ENCODE measurements at regions not wholly inside any gene's neighbourhood (a gene's known extent, or its start where the extent isn't known, plus 50 kb on each side); places are given as distances from the start of the nearest gene placed in this dataset.
"Not testable (repeated sequence)": the region's sequence is repeated elsewhere in the genome, so short reads cannot be mapped to it uniquely, and the experiment has no call there.

GRCh38 chr10:34058845-34059614 is 724.6 kb upstream of the NRP1 start:
- no peak for DNase-seq

GRCh38 chr10:34055410-34055985 is 721.0 kb upstream of the NRP1 start:
- DNase-seq = not testable (repeated sequence)

DNA sequence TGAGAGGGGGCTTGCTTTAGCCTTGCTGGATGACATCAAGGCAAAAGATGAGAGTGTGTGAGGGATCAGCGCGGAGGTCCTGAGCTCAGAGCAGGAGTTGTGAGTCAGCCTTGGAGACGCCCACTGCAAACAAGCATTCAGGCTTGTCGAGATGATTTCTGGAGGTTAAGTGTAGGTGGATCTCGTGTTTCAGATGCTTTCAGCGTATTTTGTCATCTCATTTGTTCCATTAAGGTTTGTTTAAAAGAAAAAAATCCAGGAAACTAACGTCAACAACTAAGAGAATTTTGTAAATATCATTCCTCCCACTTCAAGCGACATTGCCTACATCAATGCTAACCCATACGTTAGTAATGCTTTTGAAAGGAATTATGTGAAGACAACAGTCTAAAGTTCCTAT is 715.4 kb upstream of the NRP1 start:
- no peak for DNase-seq

DNA sequence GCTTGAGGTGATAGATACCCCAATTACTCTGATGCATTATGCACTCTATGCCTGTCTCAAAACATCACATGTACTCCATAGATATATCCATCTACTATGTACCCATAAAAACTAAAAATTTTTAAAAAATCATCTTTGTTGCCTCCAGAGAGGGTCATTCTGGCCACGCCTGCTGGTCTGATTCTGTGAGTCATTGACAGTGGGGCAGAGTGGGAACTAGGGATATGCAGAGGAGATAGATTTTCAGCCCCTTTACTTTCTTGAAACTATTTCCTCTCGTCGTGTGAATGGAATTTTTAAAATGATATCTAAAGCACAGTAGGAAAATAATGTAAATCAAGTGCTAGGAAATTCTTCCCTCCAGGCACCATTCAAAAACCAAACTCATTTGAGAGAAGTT is 715.0 kb upstream of the NRP1 start:
- DNase-seq = no peak

- DNase-seq = no peak
Measured at GRCh38 chr10:34047389-34047788, 712.9 kb upstream of the NRP1 start.

DNA sequence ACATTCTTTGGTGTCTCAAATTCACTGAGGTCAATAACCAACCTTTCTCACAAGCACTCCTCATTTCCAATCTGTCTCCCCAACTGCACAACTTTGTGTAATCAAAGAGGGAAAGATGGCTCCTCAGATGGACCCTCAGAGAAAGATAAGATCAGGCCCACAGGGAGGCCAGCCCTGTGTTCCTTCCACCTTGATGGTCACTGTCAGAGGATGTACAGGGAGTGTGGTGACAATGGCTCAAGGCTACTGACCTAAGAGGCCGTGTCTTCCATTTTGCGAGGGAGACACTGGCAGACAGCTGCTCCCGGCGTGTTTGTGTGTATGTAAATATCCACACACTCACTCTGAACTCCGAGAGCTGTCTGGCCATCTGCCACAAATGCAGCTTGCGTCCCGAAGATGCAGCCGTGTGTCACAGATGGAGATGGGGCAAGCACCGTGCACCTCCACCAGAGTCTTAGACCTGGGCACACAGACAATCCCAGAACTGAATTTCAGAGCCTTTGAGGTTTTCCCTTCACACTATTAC is 712.1 kb upstream of the NRP1 start:
- DNase-seq = no peak

GRCh38 chr10:34045571-34046190 is 711.2 kb upstream of the NRP1 start:
- DNase-seq = no peak

DNA sequence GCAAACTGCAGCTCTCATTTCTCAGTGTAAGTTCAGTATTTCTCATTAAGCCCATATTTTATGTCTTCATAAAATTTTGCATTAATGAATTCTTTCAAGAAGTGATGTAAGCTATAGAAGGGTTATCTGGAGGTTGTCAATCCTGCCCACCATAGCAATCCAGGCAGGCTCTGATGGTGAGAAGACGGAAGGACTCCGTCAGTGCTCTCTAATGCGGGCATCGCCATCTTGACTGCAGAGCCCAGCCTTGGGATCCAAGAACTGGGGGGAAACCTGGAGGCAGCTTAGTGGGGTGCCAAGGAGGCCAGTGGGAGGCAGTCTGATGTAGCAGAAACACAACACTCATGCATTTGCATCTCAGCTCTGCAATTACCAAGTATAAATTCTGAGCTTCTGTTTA is 707.4 kb upstream of the NRP1 start:
- no peak for DNase-seq

DNA sequence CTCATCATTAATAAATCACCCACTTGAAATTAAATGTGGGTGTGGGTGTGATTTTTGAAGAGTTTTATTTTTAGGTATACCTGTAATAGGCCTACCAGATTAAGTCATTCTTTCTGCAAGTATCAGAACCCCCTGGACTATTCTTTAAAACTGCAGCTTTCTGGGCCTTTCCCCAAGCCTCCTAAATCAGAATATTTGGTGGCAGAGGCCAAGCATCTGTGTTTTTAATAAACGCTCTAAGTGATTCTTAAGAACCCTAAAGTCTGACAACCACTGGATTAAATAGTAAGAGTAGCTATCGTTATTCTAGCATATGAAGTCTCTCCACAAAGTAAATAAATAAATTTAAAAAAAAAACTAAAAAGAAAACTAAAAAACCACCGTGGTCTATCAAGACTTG is 703.0 kb upstream of the NRP1 start:
- DNase-seq = no peak

DNA sequence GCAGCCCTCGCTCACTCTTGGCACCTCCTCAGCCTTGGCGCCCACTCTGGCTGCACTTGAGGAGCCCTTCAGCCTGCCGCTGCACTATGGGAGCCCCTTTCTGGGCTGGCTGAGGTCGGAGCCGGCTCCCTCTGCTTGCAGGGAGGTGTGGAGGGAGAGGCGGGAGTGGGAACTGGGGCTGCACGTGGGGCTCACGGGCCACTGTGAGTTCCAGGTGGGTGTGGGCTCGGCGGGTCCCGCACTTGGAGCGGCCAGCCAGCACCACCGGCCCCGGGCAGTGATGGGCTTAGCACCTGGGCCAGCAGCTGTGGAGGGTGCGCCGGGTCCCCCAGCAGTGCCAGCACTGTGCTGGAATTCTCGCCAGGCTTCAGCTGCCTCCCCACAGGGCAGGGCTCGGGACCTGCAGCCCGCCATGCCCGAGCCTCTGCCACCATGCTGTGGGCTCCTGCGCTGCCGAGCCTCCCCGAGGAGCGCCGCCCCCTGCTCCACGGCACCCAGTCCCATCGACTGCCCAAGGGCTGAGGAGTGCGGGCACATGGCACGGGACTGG is 700.8 kb upstream of the NRP1 start:
- not testable (repeated sequence) for DNase-seq

- no peak for DNase-seq
Measured at GRCh38 chr10:34033078-34033477, 698.6 kb upstream of the NRP1 start.

GRCh38 chr10:34032564-34032963 is 698.1 kb upstream of the NRP1 start:
- no peak for DNase-seq

DNA sequence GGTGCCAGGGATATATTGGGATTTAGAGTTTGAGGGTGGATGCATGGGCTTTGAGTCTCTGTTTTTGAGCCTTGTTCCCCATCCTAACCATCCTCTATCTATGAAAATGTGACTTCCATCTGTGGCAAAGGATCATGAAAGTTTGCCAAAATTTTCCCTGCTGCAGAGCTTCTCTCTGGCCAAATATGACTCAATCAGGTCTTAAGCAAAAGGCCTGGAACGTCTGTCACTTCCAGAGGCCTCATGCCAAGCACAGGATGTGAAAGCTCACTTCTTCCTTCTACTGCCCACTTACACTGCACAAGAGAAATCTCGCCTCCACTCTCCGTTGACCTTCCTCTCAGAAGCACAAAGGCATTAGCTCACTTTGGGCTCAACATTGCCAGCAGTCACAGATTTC is 696.9 kb upstream of the NRP1 start:
- no peak for DNase-seq

DNA sequence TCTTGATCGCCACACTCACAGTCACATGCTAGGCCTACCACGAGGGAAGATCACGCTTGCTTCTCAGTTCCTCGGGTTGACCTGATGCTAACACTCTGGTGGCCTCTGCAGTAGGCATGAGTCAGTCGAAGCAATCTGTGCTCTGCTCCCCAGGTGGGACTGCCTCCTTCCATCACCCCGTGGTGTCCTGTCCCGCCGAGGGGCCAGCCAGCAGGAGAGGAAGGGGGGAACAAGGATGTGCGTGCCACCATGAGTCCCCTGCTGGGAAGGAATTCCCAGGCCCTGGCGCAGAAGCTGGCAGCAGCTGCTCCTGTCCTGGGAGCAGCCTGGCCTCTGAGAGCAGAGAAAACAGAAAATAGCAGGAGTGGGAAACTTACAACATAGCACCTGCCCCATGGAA is 695.0 kb upstream of the NRP1 start:
- DNase-seq = no peak

- no peak for DNase-seq
Measured at GRCh38 chr10:34028936-34029335, 694.5 kb upstream of the NRP1 start.

DNA sequence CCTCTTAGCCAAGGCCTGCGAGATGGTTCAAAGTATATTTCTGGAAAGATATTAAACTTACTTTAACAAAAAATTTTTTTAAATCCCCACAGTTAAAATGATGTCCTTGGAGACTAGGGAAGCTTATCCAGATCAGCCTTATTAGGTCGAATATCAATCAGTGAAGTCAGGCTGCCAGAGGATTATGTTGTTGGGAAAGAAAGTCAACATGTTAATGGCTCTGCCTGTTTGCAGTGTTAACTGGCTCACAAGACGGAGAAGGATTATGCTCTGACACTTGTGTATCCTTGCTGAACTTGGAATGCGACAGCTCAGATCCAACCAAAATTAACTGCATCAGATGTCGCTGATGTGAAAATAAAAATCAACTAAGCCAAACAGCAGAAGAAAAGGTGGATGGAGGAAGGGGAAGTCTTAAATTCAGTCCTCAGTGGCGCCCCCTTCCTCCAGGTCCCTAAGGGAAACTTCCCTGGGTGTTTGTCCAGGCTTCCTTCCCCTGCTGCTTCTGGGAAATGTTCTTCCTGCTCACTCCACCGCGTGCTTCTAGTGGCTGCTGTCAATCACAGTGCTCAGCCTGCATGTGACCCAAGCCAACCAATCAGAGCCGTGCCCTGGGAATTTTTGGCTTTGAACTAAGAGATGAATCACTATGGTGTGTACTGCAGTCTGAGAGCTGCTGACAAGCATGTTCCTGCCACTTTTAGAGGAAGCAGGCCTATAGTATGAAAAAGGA is 690.4 kb upstream of the NRP1 start:
- DNase-seq = no peak

GRCh38 chr10:34024282-34024681 is 689.8 kb upstream of the NRP1 start:
- no peak for DNase-seq

GRCh38 chr10:34022195-34022594 is 687.7 kb upstream of the NRP1 start:
- no peak for DNase-seq

- DNase-seq = no peak
Measured at GRCh38 chr10:34018784-34019183, 684.3 kb upstream of the NRP1 start.

DNA sequence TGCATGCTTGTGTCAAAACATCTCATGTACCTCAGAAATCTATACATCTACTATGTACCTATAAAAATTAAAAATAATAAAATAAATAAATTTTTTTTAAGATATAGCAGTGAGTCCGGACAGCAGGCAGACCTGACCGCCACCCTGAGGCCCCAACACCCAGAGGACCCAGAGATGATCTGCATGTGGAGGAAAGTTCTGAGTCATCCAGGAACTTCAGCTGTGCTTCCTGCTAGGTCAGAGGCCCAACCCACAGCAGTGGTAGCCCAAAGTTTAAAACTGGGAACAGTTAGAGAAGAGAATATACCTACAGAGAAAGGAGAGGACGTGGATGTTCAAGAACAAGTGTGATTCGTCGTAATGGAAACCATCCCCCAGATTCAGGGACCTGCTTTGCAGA is 683.7 kb upstream of the NRP1 start:
- DNase-seq = no peak

DNA sequence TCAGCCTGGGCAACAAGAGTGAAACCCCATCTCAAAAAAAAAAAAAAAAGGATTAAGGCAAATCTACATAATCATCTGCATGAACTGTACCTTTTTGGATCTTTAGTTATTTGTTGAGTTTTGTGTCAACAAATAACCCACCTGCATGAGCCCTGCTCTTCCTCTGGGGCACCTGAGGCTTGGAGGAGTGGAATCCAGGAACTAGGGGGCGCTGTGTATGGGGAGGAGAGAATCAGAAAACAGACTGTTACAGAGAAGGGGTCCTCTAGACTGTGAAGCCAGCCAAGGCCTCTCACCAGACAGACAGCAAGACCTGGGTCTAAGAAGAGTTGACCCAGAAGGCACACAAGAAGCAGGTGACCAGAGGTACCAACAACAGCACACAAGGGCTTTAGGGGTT is 682.8 kb upstream of the NRP1 start:
- DNase-seq = no peak

DNA sequence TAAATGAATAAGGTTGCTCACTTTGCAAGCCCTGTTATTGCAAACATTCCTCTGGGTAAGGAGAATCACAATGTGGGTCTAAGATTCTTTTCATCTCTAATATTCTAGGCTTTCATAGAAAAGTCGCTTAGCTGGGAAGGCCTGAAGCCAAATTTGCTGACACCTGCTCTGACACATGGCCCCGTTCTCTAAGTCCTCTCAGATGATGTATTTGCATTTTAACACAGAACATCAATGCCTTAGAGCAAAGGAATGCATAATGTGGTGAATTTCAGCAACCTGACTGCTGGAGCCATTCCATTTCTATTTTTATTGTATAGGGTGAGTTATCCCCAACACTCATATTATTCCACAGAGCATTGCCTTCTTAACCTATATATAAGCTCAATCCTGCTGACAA is 682.1 kb upstream of the NRP1 start:
- no peak for DNase-seq

- DNase-seq = no peak
Measured at GRCh38 chr10:34015700-34016099, 681.2 kb upstream of the NRP1 start.
